Adrenal gland (tissue), 5 donors: ENCODE measurements at regions not wholly inside any gene's neighbourhood (a gene's known extent, or its start where the extent isn't known, plus 50 kb on each side); places are given as distances from the start of the nearest gene placed in this dataset.

Experiments
- POLR2A ChIP-seq, 2 donors: fragments of 450-650 bp; IDR thresholded peaks; one replicate each; pipeline ENCODE4 v1.6.1; 2017; ENCODE audit warnings: antibody characterized with exemption in 2 of 2, mild to moderate bottlenecking in 2 of 2, moderate library complexity in 1 of 2
- TF ChIP-seq, protein P1 (sequence below), 6 experiments: fragments of 450-650 bp in 4 of 6; fragments of 200-600 bp in 2 of 6; sonication (generic) in 1 of 6; IDR thresholded peaks; 1 replicate in 5 of 6; 2 replicates in 1 of 6; pipeline versions ENCODE4 v1.5.1 to v1.8.0; 2016 to 2021; ENCODE audit warnings: antibody characterized with exemption in 6 of 6, mild to moderate bottlenecking in 2 of 6, moderate library complexity in 1 of 6
- donor health status: DM: no; HTN: no; CAD: no.

DNA sequence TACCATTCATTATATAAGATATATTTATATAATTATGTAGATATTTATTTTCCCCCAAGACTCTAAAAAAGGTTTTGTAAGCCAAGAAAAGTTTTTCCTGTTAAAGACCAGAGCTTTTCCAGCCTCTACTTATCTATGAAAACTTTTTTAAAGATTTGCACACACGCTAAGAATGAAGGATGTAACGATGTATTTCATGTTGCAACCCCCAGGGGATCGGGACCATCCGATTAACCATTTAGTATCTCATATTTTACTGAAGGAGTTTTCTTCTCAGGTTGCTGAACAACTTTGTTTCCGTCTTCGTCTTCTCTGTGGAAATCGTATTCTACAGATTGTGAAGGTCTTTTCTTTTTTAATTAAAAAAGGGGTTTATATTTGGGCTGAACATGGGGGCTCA, 70.0 kb upstream of the SASH1 start:
- TF ChIP-seq, protein P1, sequence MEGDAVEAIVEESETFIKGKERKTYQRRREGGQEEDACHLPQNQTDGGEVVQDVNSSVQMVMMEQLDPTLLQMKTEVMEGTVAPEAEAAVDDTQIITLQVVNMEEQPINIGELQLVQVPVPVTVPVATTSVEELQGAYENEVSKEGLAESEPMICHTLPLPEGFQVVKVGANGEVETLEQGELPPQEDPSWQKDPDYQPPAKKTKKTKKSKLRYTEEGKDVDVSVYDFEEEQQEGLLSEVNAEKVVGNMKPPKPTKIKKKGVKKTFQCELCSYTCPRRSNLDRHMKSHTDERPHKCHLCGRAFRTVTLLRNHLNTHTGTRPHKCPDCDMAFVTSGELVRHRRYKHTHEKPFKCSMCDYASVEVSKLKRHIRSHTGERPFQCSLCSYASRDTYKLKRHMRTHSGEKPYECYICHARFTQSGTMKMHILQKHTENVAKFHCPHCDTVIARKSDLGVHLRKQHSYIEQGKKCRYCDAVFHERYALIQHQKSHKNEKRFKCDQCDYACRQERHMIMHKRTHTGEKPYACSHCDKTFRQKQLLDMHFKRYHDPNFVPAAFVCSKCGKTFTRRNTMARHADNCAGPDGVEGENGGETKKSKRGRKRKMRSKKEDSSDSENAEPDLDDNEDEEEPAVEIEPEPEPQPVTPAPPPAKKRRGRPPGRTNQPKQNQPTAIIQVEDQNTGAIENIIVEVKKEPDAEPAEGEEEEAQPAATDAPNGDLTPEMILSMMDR (IDR thresholded peaks at IDR 0.05) = no peak
- no peak for TF ChIP-seq POLR2A (IDR thresholded peaks at IDR 0.05)
